GM12878 (cell line): ENCODE measurements at regions not wholly inside any gene's neighbourhood (a gene's known extent, or its start where the extent isn't known, plus 50 kb on each side); places are given as distances from the start of the nearest gene placed in this dataset.

Experiments used
- BCL11A ChIP-seq: IDR thresholded peaks from 2 replicates; pipeline ENCODE4 v1.6.1; 2011; ENCODE audit warnings: low read depth, low read length
- CEBPB ChIP-seq, 2 experiments: fragments of 150-350 bp in 1 of 2; IDR thresholded peaks; 2 replicates each; pipeline ENCODE4 v1.6.1; 2012 to 2014; ENCODE audit warnings: low read depth in 2 of 2, low read length in 2 of 2, borderline replicate concordance in 1 of 2, inconsistent platforms in 1 of 2
- EZH2 ChIP-seq: IDR thresholded peaks from 2 replicates; pipeline ENCODE4 v1.6.1; 2012; ENCODE audit warnings: low read depth, mild to moderate bottlenecking, control low read depth, inconsistent platforms, low read length, borderline replicate concordance; ENCODE audit not compliant: control insufficient read depth
- JUNB ChIP-seq: IDR thresholded peaks from 2 replicates; pipeline ENCODE4 v1.6.1; 2016; ENCODE audit warnings: antibody characterized with exemption, mild to moderate bottlenecking
- NFIC ChIP-seq: IDR thresholded peaks from 2 replicates; pipeline ENCODE4 v1.6.1; 2012; ENCODE audit warnings: low read depth, mild to moderate bottlenecking, inconsistent platforms, low read length, moderate library complexity
- PBX3 ChIP-seq: IDR thresholded peaks from 2 replicates; pipeline ENCODE4 v1.6.1; 2011; ENCODE audit warnings: mild to moderate bottlenecking, low read depth, low read length, moderate library complexity; ENCODE audit not compliant: insufficient replicate concordance
- TAF1 ChIP-seq: IDR thresholded peaks from 2 replicates; pipeline ENCODE4 v1.6.1; 2011; ENCODE audit warnings: mild to moderate bottlenecking, low read depth, low read length, borderline replicate concordance
- TF ChIP-seq, protein P1 (sequence below): fragments of 450-650 bp; IDR thresholded peaks from 2 replicates; pipeline ENCODE4 v1.6.1; 2016; ENCODE audit warnings: mild to moderate bottlenecking, moderate library complexity, borderline replicate concordance

DNA sequence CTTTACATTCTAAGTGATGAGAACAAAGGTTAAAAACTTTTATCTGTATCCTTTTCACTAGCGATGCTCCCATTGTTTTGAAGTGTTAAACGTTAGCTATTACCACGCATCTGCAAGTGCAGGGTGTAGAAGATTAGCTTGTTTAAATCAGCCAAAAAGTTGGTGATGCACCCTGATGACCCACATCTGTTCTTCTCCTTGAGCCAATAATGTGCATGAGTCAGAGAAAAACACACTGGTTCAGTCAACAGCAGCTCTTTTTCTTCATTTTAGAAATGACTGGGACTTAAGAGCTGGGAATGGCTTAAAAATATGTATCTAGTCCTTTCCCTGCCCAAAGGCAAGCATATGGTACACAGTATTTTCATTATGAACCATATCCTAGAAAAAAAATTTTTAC, 323.5 kb upstream of the PDE3A start:
- TF ChIP-seq CEBPB (IDR thresholded peaks at IDR 0.05; ENCODE audit: borderline replicate concordance in 1 of 2, low read depth in 2 of 2, low read length in 2 of 2), result no peak
- no peak for TF ChIP-seq BCL11A
- no peak for TF ChIP-seq EZH2
- TF ChIP-seq, protein P1, sequence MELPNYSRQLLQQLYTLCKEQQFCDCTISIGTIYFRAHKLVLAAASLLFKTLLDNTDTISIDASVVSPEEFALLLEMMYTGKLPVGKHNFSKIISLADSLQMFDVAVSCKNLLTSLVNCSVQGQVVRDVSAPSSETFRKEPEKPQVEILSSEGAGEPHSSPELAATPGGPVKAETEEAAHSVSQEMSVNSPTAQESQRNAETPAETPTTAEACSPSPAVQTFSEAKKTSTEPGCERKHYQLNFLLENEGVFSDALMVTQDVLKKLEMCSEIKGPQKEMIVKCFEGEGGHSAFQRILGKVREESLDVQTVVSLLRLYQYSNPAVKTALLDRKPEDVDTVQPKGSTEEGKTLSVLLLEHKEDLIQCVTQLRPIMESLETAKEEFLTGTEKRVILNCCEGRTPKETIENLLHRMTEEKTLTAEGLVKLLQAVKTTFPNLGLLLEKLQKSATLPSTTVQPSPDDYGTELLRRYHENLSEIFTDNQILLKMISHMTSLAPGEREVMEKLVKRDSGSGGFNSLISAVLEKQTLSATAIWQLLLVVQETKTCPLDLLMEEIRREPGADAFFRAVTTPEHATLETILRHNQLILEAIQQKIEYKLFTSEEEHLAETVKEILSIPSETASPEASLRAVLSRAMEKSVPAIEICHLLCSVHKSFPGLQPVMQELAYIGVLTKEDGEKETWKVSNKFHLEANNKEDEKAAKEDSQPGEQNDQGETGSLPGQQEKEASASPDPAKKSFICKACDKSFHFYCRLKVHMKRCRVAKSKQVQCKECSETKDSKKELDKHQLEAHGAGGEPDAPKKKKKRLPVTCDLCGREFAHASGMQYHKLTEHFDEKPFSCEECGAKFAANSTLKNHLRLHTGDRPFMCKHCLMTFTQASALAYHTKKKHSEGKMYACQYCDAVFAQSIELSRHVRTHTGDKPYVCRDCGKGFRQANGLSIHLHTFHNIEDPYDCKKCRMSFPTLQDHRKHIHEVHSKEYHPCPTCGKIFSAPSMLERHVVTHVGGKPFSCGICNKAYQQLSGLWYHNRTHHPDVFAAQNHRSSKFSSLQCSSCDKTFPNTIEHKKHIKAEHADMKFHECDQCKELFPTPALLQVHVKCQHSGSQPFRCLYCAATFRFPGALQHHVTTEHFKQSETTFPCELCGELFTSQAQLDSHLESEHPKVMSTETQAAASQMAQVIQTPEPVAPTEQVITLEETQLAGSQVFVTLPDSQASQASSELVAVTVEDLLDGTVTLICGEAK, result no peak
- TF ChIP-seq NFIC, result no peak
- no peak for TF ChIP-seq JUNB
- no peak for TF ChIP-seq PBX3
- TF ChIP-seq TAF1, result no peak
